ENCODE measurements at regions not wholly inside any gene's neighbourhood (a gene's known extent, or its start where the extent isn't known, plus 50 kb on each side); places are given as distances from the start of the nearest gene placed in this dataset.
"Not testable (repeated sequence)": the region's sequence is repeated elsewhere in the genome, so short reads cannot be mapped to it uniquely, and the experiment has no call there.

DNA sequence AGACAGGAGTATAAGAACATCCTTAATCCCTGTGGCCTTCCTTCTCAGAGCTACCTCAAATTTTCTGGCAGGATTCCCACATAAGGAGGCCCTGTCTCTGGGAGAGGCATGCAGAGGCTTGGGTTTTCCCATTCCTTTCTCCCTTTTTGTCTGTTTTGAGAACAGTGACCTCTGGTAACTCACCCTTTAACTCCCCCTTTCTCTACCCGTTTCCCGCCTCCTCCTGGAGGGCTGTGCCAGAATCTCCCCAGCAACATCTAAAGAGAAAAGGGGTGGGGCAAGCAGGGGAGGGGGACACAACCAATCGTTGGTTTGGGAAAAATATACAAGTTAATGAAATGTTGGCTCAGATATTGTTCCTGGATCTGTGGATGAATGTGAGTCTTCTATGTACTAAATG is 303.7 kb upstream of the IRS4 start:
- DNase-seq (ENCODE audit: low spot score), result no peak
- H3K36me3 Mint-ChIP-seq (ENCODE audit: low read depth), result no peaks in the 10 kb centered on the region
- H3K4me1 Mint-ChIP-seq (ENCODE audit: low read depth), result no peaks in the 10 kb centered on the region
- no peak overlapping the region for H3K27ac Mint-ChIP-seq (ENCODE audit: unreplicated experiment)
- TF ChIP-seq, protein P1, sequence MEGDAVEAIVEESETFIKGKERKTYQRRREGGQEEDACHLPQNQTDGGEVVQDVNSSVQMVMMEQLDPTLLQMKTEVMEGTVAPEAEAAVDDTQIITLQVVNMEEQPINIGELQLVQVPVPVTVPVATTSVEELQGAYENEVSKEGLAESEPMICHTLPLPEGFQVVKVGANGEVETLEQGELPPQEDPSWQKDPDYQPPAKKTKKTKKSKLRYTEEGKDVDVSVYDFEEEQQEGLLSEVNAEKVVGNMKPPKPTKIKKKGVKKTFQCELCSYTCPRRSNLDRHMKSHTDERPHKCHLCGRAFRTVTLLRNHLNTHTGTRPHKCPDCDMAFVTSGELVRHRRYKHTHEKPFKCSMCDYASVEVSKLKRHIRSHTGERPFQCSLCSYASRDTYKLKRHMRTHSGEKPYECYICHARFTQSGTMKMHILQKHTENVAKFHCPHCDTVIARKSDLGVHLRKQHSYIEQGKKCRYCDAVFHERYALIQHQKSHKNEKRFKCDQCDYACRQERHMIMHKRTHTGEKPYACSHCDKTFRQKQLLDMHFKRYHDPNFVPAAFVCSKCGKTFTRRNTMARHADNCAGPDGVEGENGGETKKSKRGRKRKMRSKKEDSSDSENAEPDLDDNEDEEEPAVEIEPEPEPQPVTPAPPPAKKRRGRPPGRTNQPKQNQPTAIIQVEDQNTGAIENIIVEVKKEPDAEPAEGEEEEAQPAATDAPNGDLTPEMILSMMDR (IDR thresholded peaks at IDR 0.05), result no peak
- H3K27me3 Mint-ChIP-seq (ENCODE audit: low read depth), result no peaks in the 10 kb centered on the region
- H3K4me3 Mint-ChIP-seq (ENCODE audit: unreplicated experiment), result no peak overlapping the region
- no peaks in the 10 kb centered on the region for H3K9me3 Mint-ChIP-seq (ENCODE audit: low read depth)

DNA sequence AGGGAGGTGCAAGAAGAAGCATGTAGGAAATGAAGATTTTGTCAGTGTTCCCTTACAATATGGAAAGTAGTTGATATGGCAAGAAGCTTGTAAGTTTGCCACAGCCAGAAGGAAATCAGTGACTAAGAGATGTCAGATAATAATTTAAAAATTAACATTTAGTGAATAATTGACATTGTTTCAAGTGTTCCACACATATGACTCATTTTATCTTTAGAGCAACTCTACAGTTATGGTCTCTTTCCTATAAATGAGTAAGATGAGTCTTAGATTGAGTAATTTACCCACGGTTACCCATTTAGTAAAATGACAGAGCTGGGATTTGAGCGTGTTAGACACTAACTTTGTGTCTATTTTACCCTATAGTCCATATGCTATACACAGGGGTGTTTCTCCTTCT is 300.3 kb upstream of the IRS4 start:
- no peaks in the 10 kb centered on the region for H3K27me3 Mint-ChIP-seq (ENCODE audit: low read depth)
- no peaks in the 10 kb centered on the region for H3K4me1 Mint-ChIP-seq (ENCODE audit: low read depth)
- H3K9me3 Mint-ChIP-seq (ENCODE audit: low read depth), result peaks cover 5% of the 10 kb centered on the region
- DNase-seq (ENCODE audit: low spot score), result no peak
- no peak overlapping the region for H3K4me3 Mint-ChIP-seq (ENCODE audit: unreplicated experiment)
- H3K27ac Mint-ChIP-seq (ENCODE audit: unreplicated experiment), result no peak overlapping the region
- TF ChIP-seq, protein P1 (IDR thresholded peaks at IDR 0.05), result no peak
- no peaks in the 10 kb centered on the region for H3K36me3 Mint-ChIP-seq (ENCODE audit: low read depth)

DNA sequence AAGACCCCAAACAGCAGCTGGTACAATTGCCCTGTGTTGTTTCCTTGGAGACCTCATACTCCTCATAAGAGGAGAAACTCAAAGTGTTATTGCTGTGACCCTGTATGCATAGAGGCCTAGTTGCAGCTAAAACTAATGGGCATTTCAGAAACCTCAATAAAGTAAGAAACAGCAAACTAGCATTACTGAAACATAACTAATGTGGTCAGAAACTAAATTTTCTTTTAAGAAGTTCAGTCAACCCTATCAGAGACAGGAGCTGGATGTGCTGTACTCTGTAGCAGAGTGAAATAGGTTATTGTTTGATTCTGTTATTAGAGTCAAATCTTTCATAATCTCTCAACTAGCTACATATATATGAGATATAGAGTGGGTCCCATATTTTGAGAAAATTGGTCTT is 257.5 kb upstream of the IRS4 start:
- Mint-ChIP-seq H3K9me3 (ENCODE audit: low read depth) (peaks cover 25% of the 10 kb centered on the region), H3K27me3 (ENCODE audit: low read depth) (no peaks in the 10 kb centered on the region), H3K27ac (ENCODE audit: unreplicated experiment) (no peak overlapping the region), H3K36me3 (ENCODE audit: low read depth) (no peaks in the 10 kb centered on the region), H3K4me3 (ENCODE audit: unreplicated experiment) (no peak overlapping the region), H3K4me1 (ENCODE audit: low read depth) (no peaks in the 10 kb centered on the region)
- no peak for DNase-seq (ENCODE audit: low spot score)
- TF ChIP-seq, protein P1 (IDR thresholded peaks at IDR 0.05), result no peak

DNA sequence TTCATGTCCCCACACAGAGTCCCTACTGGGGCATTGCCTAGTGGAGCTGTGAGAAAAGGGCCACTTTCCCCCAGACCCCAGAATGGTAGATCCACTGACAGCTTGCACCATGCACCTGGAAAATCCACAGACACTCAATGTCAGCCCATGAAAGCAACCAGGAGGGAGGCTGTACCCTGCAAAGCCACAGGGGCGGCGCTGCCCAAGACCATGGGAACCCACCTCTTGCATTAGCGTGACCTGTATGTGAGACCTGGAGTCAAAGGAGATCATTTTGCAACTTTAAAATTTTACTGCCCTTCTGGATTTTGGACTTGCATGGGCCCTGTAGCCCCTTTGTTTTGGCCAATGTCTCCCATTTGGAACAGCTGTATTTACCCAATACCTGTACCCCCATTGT is 236.5 kb upstream of the IRS4 start:
- H3K27ac Mint-ChIP-seq (ENCODE audit: unreplicated experiment); H3K4me3 Mint-ChIP-seq (ENCODE audit: unreplicated experiment); H3K36me3 Mint-ChIP-seq (ENCODE audit: low read depth); DNase-seq (ENCODE audit: low spot score); H3K27me3 Mint-ChIP-seq (ENCODE audit: low read depth); H3K9me3 Mint-ChIP-seq (ENCODE audit: low read depth); H3K4me1 Mint-ChIP-seq (ENCODE audit: low read depth): not testable (repeated sequence)

DNA sequence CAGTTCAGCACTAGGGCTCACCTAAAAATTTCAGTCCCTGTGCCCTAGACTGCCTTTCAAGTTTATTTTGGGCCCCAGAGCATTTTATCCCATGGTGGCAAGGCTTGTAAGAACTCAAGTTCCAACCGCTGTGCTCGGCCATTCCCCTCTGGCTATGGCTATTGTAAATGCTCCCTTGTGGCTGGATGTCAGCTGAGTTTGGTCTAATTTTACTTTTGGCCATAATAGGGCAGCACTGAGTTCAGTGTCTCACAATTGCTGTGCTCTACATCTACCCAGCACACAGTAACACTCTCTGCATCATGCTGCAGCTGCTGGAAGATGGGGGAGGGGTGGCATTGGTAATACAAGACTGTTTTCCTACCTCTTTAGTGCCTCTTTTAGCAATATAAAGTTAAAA is 210.8 kb upstream of the IRS4 start:
- H3K36me3 Mint-ChIP-seq (ENCODE audit: low read depth), result no peaks in the 10 kb centered on the region
- H3K27me3 Mint-ChIP-seq (ENCODE audit: low read depth), result peaks cover 2% of the 10 kb centered on the region
- H3K4me1 Mint-ChIP-seq (ENCODE audit: low read depth), result no peaks in the 10 kb centered on the region
- TF ChIP-seq, protein P1 (IDR thresholded peaks at IDR 0.05), result no peak
- no peak for DNase-seq (ENCODE audit: low spot score)
- H3K4me3 Mint-ChIP-seq (ENCODE audit: unreplicated experiment), result no peak overlapping the region
- no peak overlapping the region for H3K27ac Mint-ChIP-seq (ENCODE audit: unreplicated experiment)
- peaks cover 4% of the 10 kb centered on the region for H3K9me3 Mint-ChIP-seq (ENCODE audit: low read depth)

DNA sequence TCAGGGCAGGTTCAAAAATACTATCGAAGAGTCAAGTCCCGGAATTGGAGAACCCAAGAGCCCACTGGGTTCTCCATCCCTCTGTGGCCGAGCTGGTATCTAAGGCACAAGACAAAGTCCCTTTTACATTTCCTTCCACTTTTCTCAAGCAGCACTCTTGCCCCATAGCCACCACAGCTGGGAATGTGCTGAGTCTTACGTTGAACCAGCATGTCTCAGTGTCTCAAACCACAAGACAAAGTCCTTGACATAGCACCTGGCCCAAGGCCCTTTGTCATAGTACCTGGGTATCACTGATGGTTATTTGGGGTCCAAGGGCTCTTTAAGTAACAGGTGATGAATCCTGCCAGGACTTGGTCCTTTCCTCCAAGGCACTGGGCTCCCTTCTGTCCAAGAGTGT is 210.2 kb upstream of the IRS4 start:
- peaks cover 11% of the 10 kb centered on the region for H3K9me3 Mint-ChIP-seq (ENCODE audit: low read depth)
- no peaks in the 10 kb centered on the region for H3K4me1 Mint-ChIP-seq (ENCODE audit: low read depth)
- H3K4me3 Mint-ChIP-seq (ENCODE audit: unreplicated experiment), result no peak overlapping the region
- no peak overlapping the region for H3K27ac Mint-ChIP-seq (ENCODE audit: unreplicated experiment)
- H3K36me3 Mint-ChIP-seq (ENCODE audit: low read depth), result no peaks in the 10 kb centered on the region
- TF ChIP-seq, protein P1 (IDR thresholded peaks at IDR 0.05), result no peak
- DNase-seq (ENCODE audit: low spot score), result no peak
- no peaks in the 10 kb centered on the region for H3K27me3 Mint-ChIP-seq (ENCODE audit: low read depth)
